GM10248 (cell line): ENCODE measurements at regions not wholly inside any gene's neighbourhood (a gene's known extent, or its start where the extent isn't known, plus 50 kb on each side); places are given as distances from the start of the nearest gene placed in this dataset.
"Not testable (repeated sequence)": the region's sequence is repeated elsewhere in the genome, so short reads cannot be mapped to it uniquely, and the experiment has no call there.

Experiments used
- CTCF ChIA-PET: fragments of 300-600 bp; sonication (Branson Sonifier 250); formaldehyde crosslinking; extraction: SDS; loops from one replicate; lab custom pipeline; 2021; ENCODE audit warnings: antibody characterized with exemption; lab: Yijun Ruan, JAX
- POLR2A ChIA-PET: fragments of 350-650 bp; sonication (Branson Sonifier 250); formaldehyde crosslinking; extraction: SDS; loops from one replicate; lab custom pipeline; 2020; ENCODE audit warnings: antibody characterized with exemption; lab: Yijun Ruan, JAX
- DNase-seq: peaks from one replicate; pipeline ENCODE4 v3.0.0; 2012; ENCODE audit errors: extremely low spot score
- CTCF ChIP-seq: IDR thresholded peaks from 2 replicates; pipeline ENCODE4 v1.5.1; 2012; ENCODE audit warnings: mild to moderate bottlenecking, low read depth; ENCODE audit errors: extremely low read depth, missing control alignments, control extremely low read depth

DNA sequence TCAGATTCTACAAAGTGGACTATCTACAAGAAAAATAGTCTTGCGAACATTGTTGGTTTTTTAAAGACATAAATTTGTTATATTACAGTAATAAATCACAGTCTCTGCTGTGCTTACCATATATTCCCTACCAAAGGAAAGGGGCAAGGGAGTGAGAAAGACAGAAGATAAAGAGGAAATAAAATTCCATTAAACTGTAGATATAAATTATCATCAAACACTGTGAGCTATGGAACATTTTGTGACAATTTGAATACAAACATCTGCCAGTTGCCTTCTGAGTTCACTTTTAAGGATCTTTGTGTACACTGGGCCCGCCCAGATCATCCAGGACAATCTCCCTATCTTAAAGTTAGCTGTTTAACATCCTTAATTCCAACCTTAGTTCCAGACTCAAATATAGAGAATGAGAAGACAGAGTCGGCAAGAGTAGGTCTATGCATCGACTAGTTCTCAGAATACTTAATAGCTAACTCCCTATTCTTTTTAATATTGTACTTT lies 122.8 kb downstream of the NUFIP1 start:
- POLR2A ChIA-PET, result no interaction called here
- CTCF ChIA-PET, result no interaction called here
- no peak for TF ChIP-seq CTCF
- DNase-seq, result no peak

DNA sequence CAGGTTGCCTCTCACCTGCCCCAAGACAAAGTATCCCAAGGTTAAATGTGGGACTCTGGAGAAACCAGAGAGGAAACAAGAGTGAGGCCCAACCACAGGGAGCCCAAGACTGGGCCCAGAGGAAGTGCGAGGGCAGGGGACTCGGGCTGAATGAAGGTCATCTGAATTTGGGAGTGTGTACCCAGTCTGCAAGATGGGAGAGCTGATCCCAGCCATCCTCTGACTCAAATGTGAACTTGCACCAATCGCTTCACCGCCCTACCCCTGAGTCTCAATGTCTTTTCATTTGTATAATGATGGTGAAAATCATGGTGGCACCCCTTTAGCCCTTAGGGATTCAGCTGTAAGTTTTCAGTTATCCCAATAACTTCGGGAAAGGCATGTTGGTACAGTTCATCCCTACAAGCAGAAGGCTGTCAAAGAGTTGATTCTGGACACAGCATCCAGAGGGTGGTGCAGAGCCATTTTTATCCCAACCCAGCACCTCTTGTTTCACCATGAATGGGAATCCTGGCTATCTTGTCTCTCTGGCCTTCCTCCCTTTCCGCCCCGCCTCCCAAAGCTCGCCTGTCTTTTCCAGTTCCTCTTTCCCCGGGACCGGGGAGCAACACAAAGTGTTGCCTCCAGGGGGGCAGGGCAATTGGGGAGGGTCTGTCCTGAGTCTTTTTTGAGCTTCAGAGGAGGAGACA lies 123.4 kb downstream of the NUFIP1 start:
- CTCF ChIA-PET, result no interaction called here
- no peak for DNase-seq
- POLR2A ChIA-PET, result no interaction called here
- no peak for TF ChIP-seq CTCF

DNA sequence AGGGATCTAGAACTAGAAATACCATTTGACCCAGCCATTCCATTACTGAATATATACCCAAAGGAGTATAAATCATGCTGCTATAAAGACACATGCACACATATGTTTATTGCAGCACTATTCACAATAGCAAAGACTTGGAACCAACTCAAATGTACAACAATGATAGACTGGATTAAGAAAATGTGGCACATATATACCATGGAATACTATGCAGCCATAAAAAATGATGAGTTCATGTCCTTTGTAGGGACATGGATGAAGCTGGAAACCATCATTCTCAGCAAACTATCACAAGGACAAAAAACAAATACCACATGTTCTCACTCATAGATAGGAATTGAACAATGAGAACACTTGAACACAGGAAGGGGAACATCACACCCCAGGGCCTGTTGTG lies 125.6 kb downstream of the NUFIP1 start:
- POLR2A ChIA-PET, CTCF ChIA-PET, DNase-seq: not testable (repeated sequence)

DNA sequence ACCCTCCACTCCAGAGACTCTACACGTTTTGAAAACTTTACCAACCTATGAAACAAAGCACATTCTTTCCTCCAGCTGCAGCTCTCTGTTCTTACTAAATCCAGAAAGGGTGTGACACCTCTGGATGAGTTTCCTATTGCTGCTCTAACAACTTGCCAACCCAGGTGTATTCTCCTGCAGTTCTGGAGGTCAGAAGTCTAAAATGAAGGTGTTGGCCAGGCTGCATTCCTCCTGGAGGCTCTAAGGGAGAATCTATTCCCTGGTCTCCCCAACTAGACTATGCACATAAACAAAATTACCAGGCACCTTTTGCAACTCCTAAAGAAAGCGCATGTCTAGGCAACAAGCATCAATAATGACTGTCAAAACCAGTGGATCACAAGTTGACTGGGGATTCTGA lies 128.8 kb downstream of the NUFIP1 start:
- DNase-seq, result no peak
- ChIA-PET CTCF (interaction anchor here (1.0 kb wide), 1 partner anchor 13 kb away, joined by 3 read pairs; no protein-coding TSS in a partner anchor), POLR2A (no interaction called here)
- TF ChIP-seq CTCF, result no peak

- no peak for DNase-seq
- CTCF ChIA-PET, result no interaction called here
- POLR2A ChIA-PET, result no interaction called here
- no peak for TF ChIP-seq CTCF
These were observed 131.5 kb downstream of the NUFIP1 start for GRCh38 chr13:44857736-44858135.

DNA sequence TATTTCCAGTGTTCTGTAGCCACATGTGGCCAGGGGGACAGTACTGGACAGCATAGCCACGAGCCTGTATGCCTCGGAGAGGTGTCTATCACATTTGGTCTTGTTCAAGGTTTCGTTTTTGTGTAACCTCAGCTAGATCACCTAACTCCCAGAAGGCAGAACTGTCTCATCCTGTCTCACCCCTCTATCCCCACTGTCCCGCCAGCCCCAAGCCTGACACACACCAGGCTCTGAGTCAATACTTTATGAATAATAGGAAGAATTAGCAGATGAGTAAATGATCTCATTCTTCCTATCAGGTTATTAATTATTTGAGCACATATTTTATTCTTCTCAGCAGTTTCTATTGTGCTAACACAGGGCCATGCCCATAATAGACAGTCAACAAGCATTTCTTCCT lies 132.2 kb downstream of the NUFIP1 start:
- TF ChIP-seq CTCF, result no peak
- CTCF ChIA-PET, result no interaction called here
- POLR2A ChIA-PET, result no interaction called here
- no peak for DNase-seq

GRCh38 chr13:44855860-44856259 lies 133.4 kb downstream of the NUFIP1 start:
- CTCF ChIA-PET, result no interaction called here
- POLR2A ChIA-PET, result no interaction called here
- DNase-seq, result no peak
- TF ChIP-seq CTCF, result no peak
